SK-N-SH (cell line): ENCODE measurements at regions not wholly inside any gene's neighbourhood (a gene's known extent, or its start where the extent isn't known, plus 50 kb on each side); places are given as distances from the start of the nearest gene placed in this dataset.

Experiments
- CTCF ChIA-PET: fragments of 300-600, 350-600 bp; formaldehyde crosslinking; extraction: SDS; loops from one replicate; lab custom pipeline; 2021; lab: Yijun Ruan, JAX
- POLR2A ChIA-PET: fragments of 350-600 bp; sonication (Branson Sonifier 250); formaldehyde crosslinking; extraction: SDS; loops from one replicate; lab custom pipeline; 2020; ENCODE audit warnings: antibody characterized with exemption, inconsistent platforms; lab: Yijun Ruan, JAX
- DNase-seq: peaks from one replicate; pipeline ENCODE4 v3.0.0; 2012
- H2AFZ ChIP-seq: fragments of 200-600 bp; sonication (generic); 2 replicates; pipeline ENCODE4 v1.8.1; 2016; ENCODE audit warnings: antibody characterized with exemption, mild to moderate bottlenecking, low read depth
- H3F3A ChIP-seq: fragments of 200-600 bp; sonication (generic); replicated peaks from 2 replicates; pipeline ENCODE3; 2016; ENCODE audit warnings: antibody characterized with exemption, mild to moderate bottlenecking; ENCODE audit not compliant: insufficient read depth
- H3K27ac ChIP-seq, 2 experiments: fragments of 200-500 bp in 1 of 2; fragments of 200-600 bp in 1 of 2; sonication (Bioruptor generic) in 1 of 2; sonication (generic), shearing (Covaris generic) in 1 of 2; 2 replicates each; pipeline versions ENCODE4 v1.5.1 to v1.6.1; 2014 to 2016; ENCODE audit warnings: low read depth in 2 of 2, inconsistent platforms in 1 of 2, low read length in 1 of 2, mild to moderate bottlenecking in 1 of 2, mixed read lengths in 1 of 2
- H3K27me3 ChIP-seq: fragments of 200-600 bp; sonication (generic), shearing (Covaris generic); 2 replicates; pipeline ENCODE4 v1.6.1; 2016; ENCODE audit warnings: mixed run types; ENCODE audit not compliant: insufficient read depth
- H3K36me3 ChIP-seq, 2 experiments: fragments of 200-500 bp in 1 of 2; fragments of 200-600 bp in 1 of 2; sonication (Bioruptor generic) in 1 of 2; sonication (generic) in 1 of 2; replicated peaks in 1 of 2; 2 replicates each; pipeline versions ENCODE3 to v1.5.1; 2014 to 2016; ENCODE audit warnings: low read length in 1 of 2, mild to moderate bottlenecking in 1 of 2; ENCODE audit not compliant: insufficient read depth in 2 of 2, control insufficient read depth in 1 of 2
- H3K4me1 ChIP-seq, 2 experiments: fragments of 200-500 bp in 1 of 2; fragments of 200-600 bp in 1 of 2; sonication (Bioruptor generic) in 1 of 2; sonication (generic), shearing (Covaris generic) in 1 of 2; 2 replicates each; pipeline versions ENCODE4 v1.5.1 to v1.6.1; 2014 to 2016; ENCODE audit warnings: low read depth in 1 of 2, low read length in 1 of 2, mixed run types in 1 of 2; ENCODE audit not compliant: insufficient read depth in 2 of 2, control insufficient read depth in 1 of 2
- H3K4me2 ChIP-seq: fragments of 200-600 bp; sonication (generic), shearing (Covaris generic); 2 replicates; pipeline ENCODE4 v1.6.1; 2017; ENCODE audit warnings: mixed run types
- H3K4me3 ChIP-seq, 2 experiments: fragments of 200-500 bp in 1 of 2; fragments of 200-600 bp in 1 of 2; sonication (Bioruptor generic) in 1 of 2; sonication (generic), shearing (Covaris generic) in 1 of 2; 2 replicates each; pipeline versions ENCODE4 v1.5.1 to v1.8.1; 2014 to 2016; ENCODE audit warnings: low read depth in 2 of 2, inconsistent platforms in 1 of 2, low read length in 1 of 2, mild to moderate bottlenecking in 1 of 2, mixed read lengths in 1 of 2, moderate library complexity in 1 of 2
- H3K79me2 ChIP-seq: fragments of 200-600 bp; sonication (generic); 2 replicates; pipeline ENCODE4 v1.8.1; 2017; ENCODE audit warnings: mild to moderate bottlenecking; ENCODE audit not compliant: insufficient read depth
- H3K9ac ChIP-seq: fragments of 200-600 bp; sonication (generic); 2 replicates; pipeline ENCODE4 v1.6.1; 2017; ENCODE audit warnings: mixed run types
- H3K9me2 ChIP-seq: fragments of 200-600 bp; sonication (generic); 2 replicates; pipeline ENCODE4 v1.6.1; 2017; ENCODE audit warnings: mixed run types
- H3K9me3 ChIP-seq: fragments of 200-600 bp; sonication (generic); 2 replicates; pipeline ENCODE4 v1.6.1; 2017; ENCODE audit warnings: mixed run types, mild to moderate bottlenecking, moderate library complexity
- H4K20me1 ChIP-seq: fragments of 200-600 bp; sonication (generic); 2 replicates; pipeline ENCODE4 v1.6.1; 2017; ENCODE audit warnings: mild to moderate bottlenecking, mixed run types; ENCODE audit not compliant: insufficient read depth
- CTCF ChIP-seq: fragments of 200-600 bp; sonication (generic); IDR thresholded peaks from 2 replicates; pipeline ENCODE4 v1.6.1; 2017; ENCODE audit warnings: antibody characterized with exemption, mild to moderate bottlenecking, moderate library complexity
- FOSL2 ChIP-seq: IDR thresholded peaks from 2 replicates; pipeline ENCODE4 v1.4.0; 2012; ENCODE audit warnings: low read depth, mild to moderate bottlenecking, moderate library complexity, borderline replicate concordance
- MXI1 ChIP-seq: IDR thresholded peaks from 2 replicates; pipeline ENCODE4 v1.6.1; 2012; ENCODE audit warnings: mild to moderate bottlenecking, low read depth, low read length, improper control_type of control experiment
- PBX3 ChIP-seq: IDR thresholded peaks from 2 replicates; pipeline ENCODE4; 2012
- RAD21 ChIP-seq: IDR thresholded peaks from 2 replicates; pipeline ENCODE4 v1.6.1; 2012; ENCODE audit warnings: mild to moderate bottlenecking, low read length
- RCOR1 ChIP-seq: fragments of 150-350 bp; IDR thresholded peaks from 2 replicates; pipeline ENCODE4 v1.6.1; 2017; ENCODE audit warnings: antibody characterized with exemption, low read length
- REST ChIP-seq: IDR thresholded peaks from 2 replicates; pipeline ENCODE4 v1.6.1; 2012; ENCODE audit warnings: mild to moderate bottlenecking, low read depth, low read length, moderate library complexity
- RFX5 ChIP-seq: IDR thresholded peaks from 2 replicates; pipeline ENCODE4 v1.6.1; 2012; ENCODE audit warnings: mild to moderate bottlenecking, improper control_type of control experiment, low read length
- SIN3A ChIP-seq: IDR thresholded peaks from 2 replicates; pipeline ENCODE4 v1.6.1; 2012; ENCODE audit warnings: low read depth, mild to moderate bottlenecking, low read length, moderate library complexity, borderline replicate concordance
- SMC3 ChIP-seq: IDR thresholded peaks from 2 replicates; pipeline ENCODE4 v1.6.1; 2012; ENCODE audit warnings: low read depth, low read length, improper control_type of control experiment
- YY1 ChIP-seq: IDR thresholded peaks from 2 replicates; pipeline ENCODE4 v1.4.0; 2012; ENCODE audit warnings: low read depth, mild to moderate bottlenecking
- WGBS: methylation state at CpG from one replicate; pipeline ENCODE4 v1.1.6; 2017; ENCODE audit warnings: low lambda C conversion rate; 5-methylcytosine and 5-hydroxymethylcytosine counted together

- Histone ChIP-seq H3K9me2 (no peaks in the 10 kb centered on the region), H2AFZ (no peak overlapping the region), H3K27me3 (no peaks in the 10 kb centered on the region), H3K36me3 (no peaks in the 10 kb centered on the region), H3K9ac (no peak overlapping the region), H3K9me3 (no peaks in the 10 kb centered on the region), H4K20me1 (no peaks in the 10 kb centered on the region), H3K79me2 (no peaks in the 10 kb centered on the region), H3K4me2 (no peak overlapping the region), H3K4me1 (peaks cover 0 to 12% of the 10 kb centered on the region in 2 experiments; a peak in 3 of 4 replicates), H3K27ac (no peak overlapping the region), H3F3A (peaks cover 22% of the 10 kb centered on the region), H3K4me3 (no peak overlapping the region)
- WGBS, result 71% methylated on average over 2 of the region's 4 CpGs
- no peak for DNase-seq
- ChIA-PET CTCF (no interaction called here), POLR2A (no interaction called here)
- TF ChIP-seq FOSL2 (no peak), REST (no peak), SMC3 (no peak), CTCF (no peak), MXI1 (no peak), RCOR1 (no peak), RFX5 (no peak), YY1 (no peak)
Observed at GRCh38 chr1:81109038-81109437, 691.7 kb upstream of the ADGRL2 start.

GRCh38 chr1:81097860-81098259 is 702.9 kb upstream of the ADGRL2 start:
- ChIA-PET CTCF (no interaction called here), POLR2A (no interaction called here)
- DNase-seq, result no peak
- Histone ChIP-seq H3K9ac (no peak overlapping the region), H2AFZ (no peak overlapping the region), H3K9me2 (no peaks in the 10 kb centered on the region), H3K4me1 (no peaks in the 10 kb centered on the region), H3K27me3 (no peaks in the 10 kb centered on the region), H3K4me3 (no peak overlapping the region), H3K36me3 (no peaks in the 10 kb centered on the region), H3F3A (no peaks in the 10 kb centered on the region), H3K27ac (no peak overlapping the region), H3K4me2 (no peak overlapping the region), H3K79me2 (no peaks in the 10 kb centered on the region), H4K20me1 (no peaks in the 10 kb centered on the region), H3K9me3 (no peaks in the 10 kb centered on the region)
- WGBS, result 80% methylated on average over 3 of the region's 3 CpGs
- TF ChIP-seq SIN3A, result no peak
- no peak for TF ChIP-seq REST
- no peak for TF ChIP-seq RAD21
- no peak for TF ChIP-seq PBX3
